Skeletal muscle satellite cell (primary cell): ENCODE measurements at regions not wholly inside any gene's neighbourhood (a gene's known extent, or its start where the extent isn't known, plus 50 kb on each side); places are given as distances from the start of the nearest gene placed in this dataset.

ENCODE experiments used
- H3K27me3 ChIP-seq: 2 replicates; pipeline ENCODE4 v1.7.0; 2013; ENCODE audit warnings: low read length; ENCODE audit not compliant: control insufficient read depth, insufficient read depth
- H3K36me3 ChIP-seq: 2 replicates; pipeline ENCODE4 v1.7.0; 2013; ENCODE audit warnings: mild to moderate bottlenecking, control low read depth, low read length; ENCODE audit not compliant: insufficient read depth
- H3K4me1 ChIP-seq: 2 replicates; pipeline ENCODE4 v1.7.0; 2013; ENCODE audit warnings: low read length; ENCODE audit not compliant: control insufficient read depth, insufficient read depth
- H3K4me2 ChIP-seq: 2 replicates; pipeline ENCODE4 v1.7.0; 2013; ENCODE audit warnings: mild to moderate bottlenecking, low read length
- H3K4me3 ChIP-seq: 2 replicates; pipeline ENCODE4 v1.7.0; 2013; ENCODE audit warnings: low read length
- H3K9ac ChIP-seq: 2 replicates; pipeline ENCODE4 v1.7.0; 2013; ENCODE audit warnings: mild to moderate bottlenecking, low read depth, low read length, moderate library complexity
- H3K9me3 ChIP-seq: replicated peaks from 2 replicates; pipeline ENCODE4 v1.7.0; 2013; ENCODE audit warnings: mild to moderate bottlenecking, control low read depth, low read length

DNA sequence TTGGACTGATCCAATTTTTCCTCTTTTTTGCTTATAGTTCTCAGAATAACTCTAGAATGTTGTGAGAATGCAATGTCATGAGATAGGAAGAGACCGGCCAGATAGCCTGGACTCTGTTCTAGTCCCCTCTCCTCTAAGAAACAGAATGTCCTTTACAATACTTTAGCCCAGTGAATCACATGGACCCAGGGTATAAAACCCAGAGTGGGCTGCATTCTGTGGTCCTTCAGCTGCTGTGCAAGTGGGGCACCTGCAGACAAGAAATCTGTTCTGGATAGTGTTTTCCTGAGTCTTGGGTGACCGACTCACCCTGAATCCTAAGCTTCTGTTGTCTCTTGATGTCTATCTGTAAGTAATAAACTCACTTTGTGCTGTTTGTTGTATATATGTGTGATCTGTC, 368.6 kb upstream of the DPH6 start:
- no peaks in the 10 kb centered on the region for H3K36me3 ChIP-seq
- no peak overlapping the region for H3K4me2 ChIP-seq
- H3K9me3 ChIP-seq, result no peaks in the 10 kb centered on the region
- no peaks in the 10 kb centered on the region for H3K27me3 ChIP-seq
- H3K9ac ChIP-seq, result no peak overlapping the region
- no peak overlapping the region for H3K4me3 ChIP-seq
- no peaks in the 10 kb centered on the region for H3K4me1 ChIP-seq

DNA sequence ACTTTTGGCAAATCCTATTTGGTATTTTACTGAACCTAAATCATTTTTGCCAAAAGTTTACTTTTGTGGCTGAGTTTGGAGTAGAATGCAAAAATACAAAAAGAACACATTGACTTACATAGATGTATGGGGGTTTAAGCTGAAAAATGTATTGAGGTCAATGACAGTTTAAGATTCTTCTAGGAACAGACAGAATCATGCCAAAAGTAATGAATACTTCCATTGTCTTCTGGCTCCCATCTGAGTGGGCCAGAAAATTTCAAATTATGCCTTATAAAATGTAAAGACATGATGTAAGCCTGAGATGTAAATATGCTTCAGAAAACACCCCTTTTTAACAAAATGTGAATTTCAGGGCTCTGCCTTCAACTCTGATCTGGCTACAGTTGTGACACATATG, 375.1 kb upstream of the DPH6 start:
- no peaks in the 10 kb centered on the region for H3K27me3 ChIP-seq
- H3K4me2 ChIP-seq, result no peak overlapping the region
- H3K36me3 ChIP-seq, result no peaks in the 10 kb centered on the region
- no peaks in the 10 kb centered on the region for H3K4me1 ChIP-seq
- H3K4me3 ChIP-seq, result no peak overlapping the region
- no peaks in the 10 kb centered on the region for H3K9me3 ChIP-seq
- no peak overlapping the region for H3K9ac ChIP-seq

DNA sequence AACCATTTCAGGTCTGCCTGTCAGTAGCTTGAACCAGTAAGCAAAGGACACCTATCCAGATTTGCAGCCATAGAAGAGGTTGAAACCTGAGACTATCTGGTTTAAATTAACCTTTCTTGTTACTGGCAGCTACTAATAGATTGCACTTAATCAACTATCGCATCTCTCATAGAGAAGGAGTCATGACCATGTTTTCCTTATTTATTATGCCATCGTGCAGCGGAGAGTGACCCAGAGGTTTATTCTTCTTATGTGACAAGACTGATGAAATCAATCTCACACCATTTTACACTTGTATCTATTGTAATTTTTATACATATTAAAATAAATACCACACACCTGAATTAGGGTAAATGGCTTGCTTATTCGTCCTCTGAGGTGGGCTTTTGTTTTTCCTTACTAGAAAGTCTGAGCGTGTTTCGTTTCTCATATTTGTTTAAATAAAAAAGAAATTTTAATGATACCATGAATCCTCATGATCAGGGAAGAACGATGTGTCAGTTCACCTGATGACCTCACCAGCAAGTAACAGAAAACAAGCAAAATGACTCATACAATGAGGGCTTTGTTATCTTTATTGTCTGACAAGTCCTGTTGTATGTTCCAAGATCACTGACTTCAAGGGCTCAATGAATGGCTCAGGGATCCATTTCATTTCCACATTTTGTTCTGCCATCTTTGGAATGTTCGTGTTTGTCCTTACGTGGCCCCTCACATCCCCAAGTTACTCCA, 379.5 kb upstream of the DPH6 start:
- Histone ChIP-seq H3K4me1 (no peaks in the 10 kb centered on the region), H3K4me2 (no peak overlapping the region), H3K9me3 (no peaks in the 10 kb centered on the region), H3K9ac (no peak overlapping the region), H3K27me3 (no peaks in the 10 kb centered on the region), H3K4me3 (no peak overlapping the region), H3K36me3 (no peaks in the 10 kb centered on the region)

DNA sequence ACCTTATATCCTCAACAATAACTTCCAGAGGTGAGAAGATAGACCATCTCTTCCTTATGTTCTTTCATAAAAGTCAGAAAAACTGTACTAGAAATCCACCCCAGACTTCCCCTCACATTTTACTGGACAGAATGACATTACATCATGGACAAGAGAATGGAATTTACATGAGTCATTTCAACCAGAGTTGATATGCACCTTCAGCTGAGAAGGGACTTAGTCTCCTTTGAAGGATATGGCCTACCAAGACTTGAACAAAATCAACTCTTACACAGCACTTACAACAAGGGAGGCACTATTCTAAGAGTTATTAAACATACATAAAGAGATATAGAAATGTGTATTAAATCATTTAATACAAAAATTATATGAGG, 380.0 kb upstream of the DPH6 start:
- Histone ChIP-seq H3K9me3 (no peaks in the 10 kb centered on the region), H3K36me3 (no peaks in the 10 kb centered on the region), H3K4me2 (no peak overlapping the region), H3K4me3 (no peak overlapping the region), H3K27me3 (no peaks in the 10 kb centered on the region), H3K9ac (no peak overlapping the region), H3K4me1 (no peaks in the 10 kb centered on the region)

DNA sequence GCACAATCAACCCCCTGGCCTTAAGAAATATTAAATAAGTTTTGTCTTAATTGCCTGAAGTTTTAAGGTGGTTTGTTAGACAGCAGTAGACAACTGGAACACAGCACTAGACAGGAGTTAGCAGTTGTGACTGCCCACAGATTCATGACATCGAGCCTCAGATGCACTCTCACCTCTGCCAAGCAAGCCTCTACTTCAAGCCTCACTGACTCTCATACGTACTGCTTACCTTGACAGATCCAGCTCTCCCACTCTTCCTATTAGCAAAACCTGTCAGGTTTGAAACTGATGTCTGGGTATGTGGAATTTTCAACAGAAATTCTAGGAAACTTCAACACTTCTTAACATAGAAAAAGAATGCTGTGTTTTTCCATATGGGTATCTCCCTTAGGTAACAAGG, 382.9 kb upstream of the DPH6 start:
- H3K9ac ChIP-seq, result no peak overlapping the region
- no peaks in the 10 kb centered on the region for H3K4me1 ChIP-seq
- H3K36me3 ChIP-seq, result no peaks in the 10 kb centered on the region

DNA sequence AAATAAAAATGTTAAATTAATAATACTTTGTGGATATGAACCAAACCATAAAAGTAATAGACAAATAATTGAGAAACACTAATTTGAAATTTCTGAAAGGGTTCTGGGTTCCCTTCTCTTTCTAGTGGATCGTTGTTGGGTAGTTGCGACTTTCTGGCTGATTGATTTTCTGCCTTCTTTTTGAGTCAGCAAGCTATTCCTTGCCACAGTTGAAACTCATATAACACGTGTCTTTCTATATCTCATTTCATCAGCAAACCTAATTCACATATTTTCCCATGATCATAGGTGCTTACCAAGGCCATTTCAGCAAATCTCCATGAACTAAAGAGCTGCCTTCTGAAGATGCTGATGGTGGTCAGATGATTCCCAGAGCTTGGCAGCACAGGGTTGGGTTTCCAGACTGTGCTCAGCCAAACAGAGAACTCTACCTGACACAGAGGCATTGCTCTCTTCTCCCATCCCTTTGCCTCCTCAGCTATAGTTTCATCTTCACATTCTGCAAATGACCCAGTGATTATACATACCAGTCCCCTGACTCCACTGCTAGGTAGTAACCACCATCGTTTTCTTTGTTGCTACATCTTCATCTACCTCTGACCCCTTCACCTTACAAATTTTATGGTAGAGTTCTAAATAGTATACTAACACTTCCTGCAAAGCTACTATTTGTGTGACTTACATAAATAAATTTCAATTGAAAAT, 383.9 kb upstream of the DPH6 start:
- Histone ChIP-seq H3K9ac (no peak overlapping the region), H3K4me1 (no peaks in the 10 kb centered on the region), H3K27me3 (no peaks in the 10 kb centered on the region), H3K4me3 (no peak overlapping the region), H3K36me3 (no peaks in the 10 kb centered on the region), H3K4me2 (no peak overlapping the region), H3K9me3 (no peaks in the 10 kb centered on the region)

More for the DNA sequence above, 382.9 kb upstream of the DPH6 start:
- H3K4me3 ChIP-seq, result no peak overlapping the region
- H3K4me2 ChIP-seq, result no peak overlapping the region
- H3K9me3 ChIP-seq, result no peaks in the 10 kb centered on the region
- no peaks in the 10 kb centered on the region for H3K27me3 ChIP-seq

DNA sequence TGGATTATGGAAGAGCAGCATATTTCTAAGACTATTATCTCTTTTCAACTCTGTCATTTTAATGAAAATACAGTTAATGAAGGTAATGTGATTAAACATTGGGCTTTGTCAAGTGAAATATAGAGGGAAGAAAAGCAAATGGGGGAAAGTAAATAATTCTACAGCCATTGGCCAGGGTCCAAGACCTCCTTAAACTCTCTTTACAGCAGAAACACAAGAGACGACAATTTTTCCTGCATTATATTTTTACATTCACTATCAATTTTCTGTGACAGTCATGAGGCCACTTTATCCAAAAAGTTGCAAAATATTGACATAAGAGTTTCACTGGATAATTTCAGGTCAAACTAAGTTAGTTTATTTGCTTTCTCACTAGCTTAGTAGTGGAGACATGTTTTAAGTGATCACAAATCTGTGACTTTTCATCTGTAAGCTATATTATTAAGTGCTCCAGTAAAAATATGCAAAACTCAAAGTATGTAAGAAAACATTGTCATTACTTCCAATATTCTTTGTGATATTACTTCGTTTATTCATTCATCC, 385.9 kb upstream of the DPH6 start:
- Histone ChIP-seq H3K36me3 (no peaks in the 10 kb centered on the region), H3K4me3 (no peak overlapping the region), H3K9ac (no peak overlapping the region), H3K4me2 (no peak overlapping the region), H3K27me3 (no peaks in the 10 kb centered on the region), H3K9me3 (no peaks in the 10 kb centered on the region), H3K4me1 (no peaks in the 10 kb centered on the region)

DNA sequence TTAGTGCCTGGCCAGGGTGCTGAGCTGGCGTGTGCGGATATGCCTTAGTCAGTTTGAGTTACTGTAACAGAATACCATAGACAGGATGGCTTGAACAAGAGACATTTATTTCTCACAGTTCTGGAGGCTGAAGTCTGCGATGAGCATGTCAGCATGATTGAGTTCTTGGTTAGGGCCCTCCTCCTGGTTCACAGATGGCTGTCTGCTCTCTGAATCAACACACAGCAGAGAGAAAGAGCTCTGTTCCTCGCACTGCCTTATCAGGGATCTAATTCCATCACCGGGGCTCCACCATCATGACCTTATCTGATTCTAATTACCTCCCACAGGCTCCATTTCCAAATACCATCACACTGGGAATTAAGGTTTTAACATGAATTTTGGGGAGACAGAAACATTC, 386.6 kb upstream of the DPH6 start:
- Histone ChIP-seq H3K9me3 (no peaks in the 10 kb centered on the region), H3K9ac (no peak overlapping the region), H3K4me2 (no peak overlapping the region)

DNA sequence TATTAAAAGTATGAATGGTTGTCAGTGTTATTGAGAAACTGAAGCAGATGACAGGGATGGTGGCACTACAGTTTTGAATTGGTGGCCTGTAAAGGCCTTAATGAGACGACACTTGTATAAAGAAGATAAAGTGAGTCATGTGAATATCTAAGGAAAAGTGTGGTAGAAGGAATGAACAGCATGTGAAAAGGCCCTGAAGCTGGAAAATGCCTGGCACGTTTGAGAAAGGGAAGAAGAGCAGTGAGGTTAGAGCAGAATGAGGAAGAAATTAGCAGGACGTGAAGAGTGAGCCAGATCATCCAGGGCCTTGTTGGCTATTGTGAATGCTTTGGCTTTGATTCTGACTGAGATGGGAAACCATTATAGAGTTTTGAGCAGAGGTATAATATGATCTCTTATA, 387.6 kb upstream of the DPH6 start:
- H3K27me3 ChIP-seq, result no peaks in the 10 kb centered on the region
- H3K4me1 ChIP-seq, result no peaks in the 10 kb centered on the region
- no peak overlapping the region for H3K9ac ChIP-seq
- H3K4me3 ChIP-seq, result no peak overlapping the region
- no peaks in the 10 kb centered on the region for H3K36me3 ChIP-seq
- no peaks in the 10 kb centered on the region for H3K9me3 ChIP-seq
- no peak overlapping the region for H3K4me2 ChIP-seq

More for the DNA sequence above, 386.6 kb upstream of the DPH6 start:
- Histone ChIP-seq H3K27me3 (no peaks in the 10 kb centered on the region), H3K36me3 (no peaks in the 10 kb centered on the region), H3K4me1 (no peaks in the 10 kb centered on the region), H3K4me3 (no peak overlapping the region)

DNA sequence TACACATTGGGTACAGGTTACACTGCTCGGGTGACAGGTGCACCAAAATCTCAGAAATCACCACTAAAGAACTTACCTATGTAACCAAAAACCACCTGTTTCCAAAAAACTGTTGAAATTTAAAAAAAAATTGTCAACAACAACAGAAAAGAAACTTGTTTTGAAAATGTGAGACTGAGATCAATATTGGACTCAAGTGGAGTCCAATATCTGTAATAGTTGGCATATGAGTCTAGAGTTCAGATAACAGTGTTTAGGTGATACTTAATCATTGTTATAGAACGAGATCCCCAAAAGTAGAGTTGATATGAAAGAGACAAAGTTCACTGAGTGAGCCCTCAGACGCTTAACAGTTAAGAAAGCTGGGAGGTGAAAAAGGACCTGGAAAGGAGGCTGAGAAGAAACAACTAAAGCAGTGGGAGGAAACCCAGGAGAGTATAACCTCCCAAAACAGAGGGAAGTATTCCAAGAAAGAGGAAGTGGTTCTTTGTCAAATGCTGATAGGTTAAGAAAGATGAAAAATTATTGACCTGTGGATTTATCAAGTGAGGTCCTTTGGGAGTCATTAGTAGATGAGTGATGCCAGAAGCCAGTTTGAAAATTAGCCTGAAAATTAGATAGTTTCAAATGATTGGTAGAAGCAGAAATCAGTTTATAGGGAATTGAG, 388.6 kb upstream of the DPH6 start:
- no peak overlapping the region for H3K4me3 ChIP-seq
- H3K9me3 ChIP-seq, result no peaks in the 10 kb centered on the region
- no peak overlapping the region for H3K4me2 ChIP-seq
- no peaks in the 10 kb centered on the region for H3K4me1 ChIP-seq
- H3K27me3 ChIP-seq, result no peaks in the 10 kb centered on the region
- H3K36me3 ChIP-seq, result no peaks in the 10 kb centered on the region
- no peak overlapping the region for H3K9ac ChIP-seq

DNA sequence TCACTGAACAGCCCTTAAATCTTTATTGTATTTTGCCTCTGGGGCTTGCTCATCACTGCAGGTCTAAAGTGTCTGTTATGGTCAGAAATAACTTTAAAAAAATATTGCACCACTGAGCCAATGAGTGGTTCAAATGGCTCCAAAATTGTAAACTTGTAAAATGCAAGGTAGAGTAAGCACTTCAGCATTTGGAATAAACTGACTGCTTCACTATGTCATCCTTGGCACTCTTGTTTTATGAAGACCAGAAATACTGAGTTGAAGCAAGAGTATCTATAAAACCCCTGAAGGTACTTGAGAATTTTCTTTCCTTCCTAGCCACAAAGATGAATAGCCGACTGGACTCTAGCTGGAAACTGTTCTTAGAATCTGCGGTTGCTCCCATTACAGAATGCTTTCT, 390.3 kb upstream of the DPH6 start:
- no peak overlapping the region for H3K9ac ChIP-seq
- H3K4me2 ChIP-seq, result no peak overlapping the region
- H3K9me3 ChIP-seq, result no peaks in the 10 kb centered on the region
- no peaks in the 10 kb centered on the region for H3K36me3 ChIP-seq
- no peaks in the 10 kb centered on the region for H3K4me1 ChIP-seq
- H3K4me3 ChIP-seq, result no peak overlapping the region
- H3K27me3 ChIP-seq, result no peaks in the 10 kb centered on the region
